Superior temporal gyrus (tissue), 1 donor: ENCODE measurements at regions not wholly inside any gene's neighbourhood (a gene's known extent, or its start where the extent isn't known, plus 50 kb on each side); places are given as distances from the start of the nearest gene placed in this dataset.
"Not testable (repeated sequence)": the region's sequence is repeated elsewhere in the genome, so short reads cannot be mapped to it uniquely, and the experiment has no call there.

ENCODE experiments used
- DNase-seq: peaks from one replicate; pipeline ENCODE4 v3.0.0-alpha.2; 2016; ENCODE audit errors: extremely low spot score

DNA sequence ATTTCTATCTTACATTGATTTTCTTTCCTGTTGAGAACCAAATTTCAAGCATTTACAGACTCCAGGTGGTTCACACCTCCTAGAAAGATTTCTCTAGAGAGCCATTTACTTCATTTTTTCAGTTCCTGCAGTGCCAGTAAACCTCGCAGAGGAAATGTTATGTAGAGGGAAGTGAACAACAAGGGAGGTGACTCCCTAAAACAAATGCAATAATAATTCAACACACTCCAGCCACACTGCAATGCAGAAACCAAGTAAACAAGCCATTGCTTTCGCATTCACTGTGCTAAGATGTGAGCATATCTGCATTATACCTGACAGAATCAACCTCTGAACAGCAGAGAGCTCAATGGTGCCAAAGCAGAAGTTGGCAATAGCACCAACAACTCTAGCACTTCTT lies 215.1 kb downstream of the RBM26 start:
- DNase-seq = no peak

DNA sequence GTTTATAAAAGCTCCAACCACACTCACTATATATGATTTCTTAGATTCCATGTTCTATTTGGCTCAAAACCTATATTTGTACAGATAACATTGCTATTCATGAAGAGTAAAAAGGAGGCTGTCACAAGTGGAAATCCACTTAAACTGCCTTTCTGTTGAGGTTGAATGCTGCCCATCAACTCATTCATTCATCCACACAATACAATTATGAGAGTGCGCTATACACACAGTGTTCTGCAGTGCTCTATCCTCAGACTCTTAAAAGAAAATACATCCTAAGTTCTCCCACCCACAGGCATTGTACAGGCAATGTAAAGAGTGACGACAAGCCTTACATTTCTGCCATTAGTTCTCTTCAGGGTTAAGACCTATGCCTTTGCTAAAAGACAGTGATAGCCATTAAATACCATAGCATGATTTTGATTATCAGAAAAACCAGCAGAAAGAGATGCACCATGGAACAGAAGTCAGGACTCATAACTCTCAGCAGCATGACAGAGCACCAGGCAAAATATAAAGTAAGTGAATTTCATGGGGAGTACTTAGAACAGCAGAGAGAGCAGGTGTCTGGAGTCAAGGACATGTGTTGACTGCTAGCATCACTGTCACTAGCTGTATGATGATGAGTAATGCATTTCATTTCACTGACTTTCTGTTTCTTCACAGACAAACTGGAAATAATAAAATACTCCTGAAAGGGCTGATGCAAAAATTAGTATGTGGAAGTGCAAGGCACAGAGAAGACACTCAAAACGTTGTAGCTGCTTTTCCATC lies 218.0 kb downstream of the RBM26 start:
- DNase-seq = no peak

DNA sequence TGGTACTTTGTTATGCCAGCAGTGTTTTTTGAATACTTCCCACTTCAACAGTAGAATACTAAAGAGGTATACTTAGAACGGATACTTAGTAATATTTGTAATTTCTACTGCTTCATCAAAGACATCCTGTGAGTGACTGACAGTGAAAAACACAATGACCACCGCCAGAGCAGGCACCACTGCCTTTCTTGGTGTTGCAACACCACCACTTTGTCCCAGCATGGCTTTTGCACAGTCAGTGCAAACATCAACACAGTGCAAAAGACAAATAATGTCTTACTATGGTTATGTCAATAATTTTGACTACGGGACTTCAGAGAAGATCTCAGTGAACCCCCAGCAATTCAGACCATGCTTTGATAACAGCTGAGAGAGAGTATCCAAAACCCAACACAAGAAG lies 220.5 kb downstream of the RBM26 start:
- DNase-seq = no peak

DNA sequence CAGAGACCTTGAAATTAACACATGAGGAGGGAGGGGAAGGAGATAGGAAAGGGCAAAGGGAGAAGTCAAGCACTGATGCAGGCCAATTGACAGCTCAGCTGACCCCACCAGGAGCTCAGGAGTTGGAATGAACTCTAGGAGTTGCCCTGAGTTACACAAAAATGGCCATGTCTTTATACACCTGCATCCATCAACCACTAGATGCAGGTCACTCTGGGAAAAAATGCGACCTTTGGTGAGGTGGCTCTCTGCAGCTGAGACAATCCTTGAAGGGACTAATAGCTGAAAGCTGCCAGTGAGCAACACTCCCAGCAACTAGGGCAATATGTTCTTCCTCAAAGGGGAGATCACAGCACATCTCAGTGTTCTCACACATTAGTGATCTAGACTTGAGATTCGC lies 222.8 kb downstream of the RBM26 start:
- DNase-seq = no peak

DNA sequence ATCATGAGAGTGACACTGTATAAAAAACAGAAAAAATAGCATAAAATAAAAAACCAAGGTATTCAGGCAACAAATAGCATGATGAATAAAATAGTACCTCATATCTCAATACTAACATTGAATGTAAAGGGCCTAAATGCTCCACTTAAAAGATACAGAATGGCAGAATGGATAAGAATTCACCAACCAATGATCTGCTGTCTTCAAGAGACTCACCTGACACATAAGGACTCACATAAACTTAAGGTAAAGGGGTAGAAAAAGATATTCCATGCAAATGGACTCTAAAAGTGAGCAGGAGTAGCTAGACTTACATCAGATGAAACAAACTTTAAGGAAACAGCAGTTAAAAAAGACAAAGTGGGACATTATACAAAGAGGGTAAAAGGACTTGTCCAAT lies 232.4 kb downstream of the RBM26 start:
- DNase-seq = not testable (repeated sequence)

DNA sequence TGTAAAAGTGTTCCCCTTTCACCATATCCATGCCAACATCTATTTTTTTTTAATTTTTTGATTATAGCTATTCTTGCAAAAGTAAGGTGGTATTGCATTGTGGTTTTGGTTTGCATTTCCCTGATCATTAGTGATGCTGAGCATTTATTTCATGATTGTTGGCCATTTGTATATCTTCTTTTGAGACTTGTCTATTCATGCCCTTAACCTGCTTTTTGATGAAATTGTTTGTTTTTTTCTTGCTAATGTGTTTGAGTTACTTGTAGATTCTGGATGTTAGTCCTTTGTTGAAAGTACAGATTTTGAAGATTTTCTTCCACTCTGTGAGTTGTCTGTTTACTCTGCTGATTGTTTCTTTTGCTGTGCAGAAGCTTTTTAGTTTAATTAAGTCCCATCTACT lies 233.1 kb downstream of the RBM26 start:
- DNase-seq = not testable (repeated sequence)

DNA sequence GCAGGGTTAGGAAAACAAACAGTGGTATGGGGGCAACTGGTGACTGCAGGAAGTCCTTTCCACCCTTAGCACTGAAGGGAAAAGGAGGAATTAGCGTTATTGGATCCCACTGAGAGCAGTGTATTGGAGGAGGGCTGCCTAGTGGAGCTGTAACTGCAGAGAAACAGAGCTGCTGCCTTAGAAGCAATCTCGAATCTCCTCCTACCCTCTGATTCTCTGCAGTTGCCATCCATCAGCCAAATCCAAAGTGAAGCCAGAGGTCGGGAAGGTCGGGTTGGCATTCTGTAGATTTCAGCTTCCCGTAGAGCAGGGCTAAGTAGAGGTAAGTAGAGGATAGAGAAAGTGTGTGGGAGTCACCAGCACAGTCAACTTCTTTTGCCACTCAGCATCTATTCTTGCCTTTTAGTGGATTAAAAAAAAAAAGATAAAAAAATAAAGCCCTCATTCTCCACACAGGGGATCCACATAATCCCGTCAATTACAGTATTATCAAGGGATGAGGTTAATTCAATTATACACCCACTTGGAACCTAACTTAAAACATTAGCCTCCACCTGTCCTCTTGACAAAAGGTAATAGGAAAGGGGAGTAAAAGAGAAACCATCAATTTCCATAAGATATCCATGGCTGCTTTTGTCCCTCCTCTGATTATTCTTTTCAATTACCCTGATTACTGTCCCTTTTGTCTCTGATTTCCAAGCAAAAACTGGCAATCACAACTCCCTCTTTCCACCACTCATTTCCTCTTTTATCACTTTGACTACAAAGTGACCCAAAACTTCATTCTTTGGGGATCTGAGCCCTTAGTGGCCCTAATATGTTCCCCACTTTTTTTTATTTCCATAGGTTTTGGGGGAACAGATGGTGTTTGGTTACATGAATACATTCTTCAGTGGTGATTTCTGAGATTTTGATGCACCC lies 234.7 kb downstream of the RBM26 start:
- DNase-seq = no peak

DNA sequence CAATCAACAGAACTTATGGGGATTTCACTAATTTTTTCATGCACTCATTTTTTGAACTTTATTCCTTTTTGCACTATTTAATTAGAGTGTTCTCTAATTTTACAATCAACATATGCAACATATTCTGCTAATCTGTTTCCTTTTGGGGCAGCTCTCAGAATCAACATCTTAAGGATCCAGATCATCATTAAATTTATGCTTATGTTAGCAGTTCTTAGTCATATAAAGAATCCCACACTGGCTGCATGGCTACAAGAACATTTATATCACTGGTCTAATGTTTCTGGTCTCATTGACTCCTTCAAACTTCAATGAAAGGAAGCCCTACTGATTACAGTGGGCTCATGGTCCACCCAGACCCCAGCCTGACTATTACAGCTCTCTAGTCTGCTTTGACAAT lies 245.2 kb downstream of the RBM26 start:
- DNase-seq = no peak

DNA sequence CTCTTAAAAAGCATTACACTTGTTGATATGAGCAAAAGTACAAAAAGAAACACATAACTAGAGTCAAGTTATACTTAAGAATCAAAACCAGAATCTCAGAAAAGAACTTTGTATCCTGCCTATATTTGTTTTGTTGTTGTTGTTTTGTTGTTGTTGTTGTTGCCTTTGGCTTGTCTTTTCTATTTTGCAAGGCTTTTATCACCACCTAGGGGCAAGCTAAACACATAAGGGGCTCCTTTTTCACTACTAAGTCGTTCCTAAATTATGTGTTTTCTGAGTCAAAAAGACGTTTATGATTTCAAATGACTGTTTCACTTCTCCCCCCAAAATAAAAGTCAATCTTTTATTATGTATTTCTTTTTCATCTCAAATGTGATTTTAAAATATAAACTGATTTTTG lies 250.2 kb downstream of the RBM26 start:
- no peak for DNase-seq

DNA sequence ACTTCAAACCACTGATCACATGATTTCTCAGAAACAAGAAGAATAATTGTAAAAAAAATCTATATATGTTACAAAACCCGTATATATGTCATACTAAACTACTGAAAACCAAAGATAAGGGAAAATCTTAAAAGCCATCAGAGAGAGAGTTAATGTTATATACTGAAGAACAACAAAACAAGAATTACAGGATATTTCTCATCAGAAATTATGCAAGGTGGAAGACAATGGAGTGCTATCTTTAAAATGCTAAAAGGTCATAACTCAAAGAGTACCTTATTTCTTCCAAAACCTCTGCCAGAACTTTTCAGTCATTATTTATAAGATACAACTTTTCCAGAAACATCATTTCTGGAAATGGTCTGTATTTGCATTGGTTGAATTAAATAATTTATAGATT lies 256.8 kb downstream of the RBM26 start:
- no peak for DNase-seq

DNA sequence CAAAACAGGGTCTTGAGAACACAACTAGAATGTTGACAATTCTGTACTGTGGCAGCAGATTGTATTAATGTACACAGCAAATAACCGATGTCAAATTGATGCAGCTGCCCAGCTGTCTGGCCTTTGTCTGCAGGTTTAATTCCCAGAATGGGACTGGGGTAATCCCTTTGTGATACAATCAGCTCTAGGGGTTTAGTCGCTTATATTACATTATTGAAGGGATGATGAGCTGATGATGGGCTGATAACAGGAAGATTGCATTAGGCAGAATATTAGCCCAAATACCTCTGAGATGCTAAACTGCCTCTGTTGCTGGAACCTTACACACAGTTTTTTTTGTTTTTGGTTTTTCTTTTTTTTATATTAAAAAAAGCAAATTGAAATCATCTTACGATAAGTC lies 265.0 kb downstream of the RBM26 start:
- no peak for DNase-seq

DNA sequence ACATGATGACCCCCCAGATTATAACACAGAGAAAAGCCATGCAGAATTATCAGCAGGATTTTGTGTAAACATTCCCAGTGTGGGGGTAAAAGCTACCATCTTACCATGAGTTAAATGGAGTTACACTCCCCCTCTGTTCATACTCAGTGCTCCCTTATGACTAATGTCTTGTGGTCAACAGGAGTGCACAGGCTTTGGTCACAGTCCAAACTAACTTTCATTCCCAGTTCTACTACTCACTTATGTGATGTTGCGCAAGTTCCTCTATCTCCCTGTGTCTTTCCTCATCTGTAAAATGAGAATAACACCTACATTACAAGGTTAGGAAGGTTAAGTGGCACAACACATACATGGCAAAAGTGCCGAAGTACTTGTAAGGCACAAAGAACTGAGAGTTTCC lies 277.9 kb downstream of the RBM26 start:
- no peak for DNase-seq

DNA sequence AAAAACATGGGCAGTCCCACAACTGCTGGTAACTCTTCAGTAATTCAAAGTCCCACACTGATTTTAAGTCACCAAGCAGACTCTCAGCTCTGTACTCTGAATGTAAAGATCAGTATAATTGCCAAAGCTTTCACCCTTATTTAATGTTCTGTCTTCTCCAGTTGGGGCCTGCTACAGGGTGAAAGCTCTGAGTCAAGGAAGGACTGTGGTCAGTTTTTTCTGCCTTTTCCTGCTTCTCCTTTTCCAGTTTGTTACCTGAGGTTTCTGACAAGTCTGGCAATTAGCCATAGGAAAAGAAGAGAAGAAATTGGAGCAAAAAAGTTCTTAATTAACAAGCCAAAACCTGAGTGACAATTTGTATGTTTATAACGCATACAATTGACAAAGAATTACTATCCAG lies 279.3 kb downstream of the RBM26 start:
- DNase-seq = no peak

DNA sequence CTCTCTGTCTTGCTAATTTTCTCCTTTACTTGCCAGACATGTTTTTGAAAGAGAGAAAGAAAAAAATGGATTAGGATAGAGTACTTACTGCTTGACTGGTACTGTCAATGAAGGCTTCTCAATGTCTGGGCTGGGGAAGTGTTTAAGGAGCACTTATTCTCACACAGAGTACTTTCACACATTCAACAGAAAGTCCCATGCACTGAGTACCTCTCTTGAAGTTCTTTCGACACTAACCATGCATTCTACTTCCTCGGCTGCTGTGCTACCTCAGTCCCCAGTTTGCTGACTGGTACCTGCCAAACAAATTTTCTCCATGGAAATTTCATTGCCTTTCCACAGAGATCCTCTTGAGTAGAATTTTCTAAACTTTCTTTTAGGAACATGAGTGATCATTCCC lies 281.9 kb downstream of the RBM26 start:
- DNase-seq = no peak

DNA sequence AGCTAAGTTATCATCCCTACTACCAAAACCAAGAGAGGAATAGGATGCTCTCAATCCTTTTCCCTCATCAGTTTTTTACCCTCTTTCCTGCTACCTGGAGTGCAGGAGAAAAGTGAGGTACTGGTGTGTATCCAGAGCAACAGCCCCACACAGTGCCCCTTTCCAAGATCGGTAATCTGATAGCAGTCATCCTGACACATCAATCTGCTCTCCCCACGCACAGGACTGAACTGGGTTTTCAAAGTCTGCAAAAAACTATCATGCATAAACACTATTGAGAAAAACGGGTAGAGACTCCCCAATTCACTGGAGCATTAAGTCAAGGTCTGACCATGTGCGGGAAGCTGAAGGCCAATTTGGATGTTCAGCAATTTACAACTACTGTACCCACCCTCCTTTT lies 284.8 kb downstream of the RBM26 start:
- no peak for DNase-seq

DNA sequence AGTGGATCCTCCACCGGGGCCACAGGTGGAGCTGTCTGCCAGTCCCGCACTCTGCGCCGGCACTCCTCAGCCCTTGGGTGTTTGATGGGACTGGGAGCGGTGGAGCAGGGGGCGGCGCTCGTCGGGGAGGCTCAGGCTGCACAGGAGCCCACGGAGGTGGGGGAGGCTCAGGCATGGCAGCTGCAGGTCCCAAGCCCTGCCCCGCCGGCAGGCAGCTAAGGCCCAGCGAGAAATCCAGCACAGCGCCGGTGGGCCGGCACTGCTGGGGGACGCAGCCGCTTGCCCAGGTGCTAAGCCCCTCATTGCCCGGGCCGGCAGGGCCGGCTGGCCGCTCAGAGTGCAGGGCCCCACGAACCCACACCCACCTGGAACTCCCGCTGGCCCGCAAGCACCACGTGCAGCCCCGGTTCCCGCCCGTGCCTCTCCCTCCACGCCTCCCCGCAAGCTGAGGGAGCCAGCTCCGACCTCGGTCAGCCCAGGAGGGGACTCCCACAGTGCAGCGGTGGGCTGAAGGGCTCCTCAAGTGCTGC lies 286.4 kb downstream of the RBM26 start:
- DNase-seq = no peak

DNA sequence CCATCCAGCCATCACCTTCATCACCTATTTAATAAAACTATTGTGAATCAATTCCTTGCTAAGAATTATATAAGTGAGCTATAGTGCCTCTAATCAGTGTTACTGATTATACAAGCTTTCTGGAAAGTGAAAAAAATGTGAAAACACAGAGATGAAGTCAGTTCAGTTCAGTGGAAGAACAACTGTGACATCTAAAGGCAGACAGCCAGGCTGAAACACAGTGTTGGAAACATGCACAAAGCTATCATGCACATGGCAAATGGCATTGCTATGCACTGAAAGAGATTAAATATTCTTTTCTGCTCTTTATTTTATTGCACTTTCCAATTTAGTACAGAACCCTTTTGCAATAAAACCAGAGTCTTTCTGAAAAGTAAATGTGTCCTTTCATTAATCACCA lies 294.0 kb downstream of the RBM26 start:
- no peak for DNase-seq

DNA sequence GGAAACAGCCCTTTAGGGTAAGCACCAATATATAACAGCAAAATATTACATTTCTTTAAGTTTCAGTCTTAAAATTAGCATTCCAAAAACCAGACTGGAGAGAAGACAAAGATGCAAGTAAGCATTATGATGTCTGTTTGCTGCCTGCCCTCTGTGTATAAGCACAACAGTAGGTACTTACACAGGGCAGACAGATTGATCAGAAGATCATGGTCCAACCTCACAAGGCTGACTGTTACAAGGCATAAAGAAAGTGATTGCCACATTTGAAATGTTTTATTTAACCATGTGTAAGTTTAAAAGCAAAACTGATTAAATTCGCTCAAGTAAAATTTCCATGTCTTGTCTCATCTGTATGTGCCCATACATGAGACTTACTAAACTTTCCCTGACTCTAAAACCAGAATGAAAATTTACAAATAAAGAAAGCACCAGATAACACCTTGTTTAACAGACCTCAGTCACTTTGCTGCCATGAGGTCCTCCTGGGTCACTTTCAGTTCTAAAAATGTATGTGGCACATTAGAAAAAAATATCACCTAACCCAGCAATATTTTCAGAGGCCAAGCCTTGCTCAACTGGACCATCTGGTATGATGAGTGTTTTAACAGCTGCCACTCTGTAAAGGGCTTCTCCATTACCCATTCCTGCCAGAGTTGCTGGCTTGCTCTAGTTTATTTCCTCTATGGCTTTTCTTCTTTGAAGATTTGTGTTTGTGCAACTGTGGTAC lies 297.0 kb downstream of the RBM26 start:
- DNase-seq = no peak

DNA sequence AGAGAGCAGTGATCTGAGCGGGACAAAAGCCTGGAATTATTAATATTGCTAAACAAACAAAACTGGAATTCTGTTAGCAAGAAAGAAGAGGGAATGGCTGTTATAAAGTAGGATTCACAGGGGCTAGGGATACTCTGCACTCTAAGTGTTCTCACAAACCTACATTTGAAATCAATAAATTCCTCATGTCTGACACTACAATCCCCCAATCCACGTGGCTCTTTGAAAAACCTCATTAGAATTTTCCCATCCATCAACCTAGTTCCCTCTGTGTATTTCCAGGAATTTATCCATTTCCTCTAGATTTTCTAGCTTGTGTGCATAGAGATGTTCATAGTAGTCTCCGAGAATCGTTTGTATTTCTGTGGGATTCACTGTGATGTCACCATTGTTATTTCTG lies 307.5 kb downstream of the RBM26 start:
- DNase-seq = no peak

DNA sequence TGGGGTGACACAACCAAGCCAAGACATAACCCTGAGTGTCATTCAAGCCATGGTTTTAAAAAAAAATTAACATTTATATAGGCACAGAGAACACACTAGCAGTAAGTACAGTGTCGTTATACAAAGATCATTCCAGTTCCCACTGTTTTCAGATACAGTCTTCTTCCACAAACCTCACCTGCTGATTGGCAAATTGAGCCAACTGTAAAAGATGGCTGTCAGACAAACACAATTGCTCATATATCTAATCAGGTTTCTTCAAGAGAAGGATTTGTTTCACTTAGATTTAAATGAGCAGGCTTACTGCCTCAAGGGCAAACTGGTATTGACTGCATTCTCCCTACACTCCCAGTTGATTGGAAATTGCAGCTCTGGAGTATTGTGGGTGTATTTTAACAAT lies 308.9 kb downstream of the RBM26 start:
- no peak for DNase-seq

DNA sequence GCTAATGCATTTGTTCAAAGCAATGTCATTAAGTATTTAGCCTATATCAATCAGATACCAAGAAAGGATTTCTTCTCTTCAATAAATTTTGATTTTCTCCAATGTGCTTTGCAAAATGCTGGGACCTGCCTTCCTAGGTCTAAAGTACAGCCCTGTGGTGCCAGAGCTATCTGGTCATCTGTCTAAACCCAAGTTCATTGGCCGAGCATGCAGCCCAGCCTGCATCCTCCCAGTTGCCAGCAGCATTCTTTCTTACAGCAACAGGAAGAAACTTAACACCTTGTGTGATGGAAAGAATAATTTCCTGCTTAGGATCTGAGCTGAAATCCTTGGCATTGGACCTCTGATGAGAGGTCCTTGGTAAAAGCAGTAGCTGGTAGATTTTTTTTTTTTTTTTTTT lies 310.0 kb downstream of the RBM26 start:
- DNase-seq = no peak

DNA sequence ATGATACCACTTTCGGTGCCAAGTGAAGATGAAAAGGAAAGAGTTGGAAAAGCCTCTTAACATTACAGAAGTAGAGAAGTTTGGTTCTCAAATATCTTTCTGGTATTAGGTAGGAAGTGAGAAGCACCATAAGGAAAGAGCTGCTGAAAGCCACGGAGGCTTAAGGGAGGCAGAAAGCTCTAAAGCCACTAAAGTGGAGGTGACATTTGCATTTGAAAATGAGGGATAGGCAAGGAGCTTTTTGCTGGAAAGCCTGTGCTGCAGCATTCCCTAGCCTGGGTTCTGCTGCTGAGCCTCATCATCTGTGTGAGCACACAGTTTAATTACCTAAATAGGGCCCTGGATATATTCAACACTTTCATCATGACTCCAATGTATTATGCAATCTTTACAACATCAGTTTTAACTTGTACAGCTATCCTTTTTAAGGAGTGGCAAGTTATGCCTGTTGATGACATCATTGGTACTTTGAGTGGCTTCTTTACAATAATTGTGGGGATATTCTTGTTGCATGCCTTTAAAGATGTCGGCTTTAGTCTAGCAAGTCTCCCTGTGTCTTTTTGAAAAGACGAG lies 315.4 kb downstream of the RBM26 start:
- no peak for DNase-seq
